M059J (cell line): ENCODE measurements at regions not wholly inside any gene's neighbourhood (a gene's known extent, or its start where the extent isn't known, plus 50 kb on each side); places are given as distances from the start of the nearest gene placed in this dataset.

ENCODE experiments used
- DNase-seq: peaks from one replicate; pipeline ENCODE4 v3.0.0-alpha.2; 2012; ENCODE audit warnings: low read depth

DNA sequence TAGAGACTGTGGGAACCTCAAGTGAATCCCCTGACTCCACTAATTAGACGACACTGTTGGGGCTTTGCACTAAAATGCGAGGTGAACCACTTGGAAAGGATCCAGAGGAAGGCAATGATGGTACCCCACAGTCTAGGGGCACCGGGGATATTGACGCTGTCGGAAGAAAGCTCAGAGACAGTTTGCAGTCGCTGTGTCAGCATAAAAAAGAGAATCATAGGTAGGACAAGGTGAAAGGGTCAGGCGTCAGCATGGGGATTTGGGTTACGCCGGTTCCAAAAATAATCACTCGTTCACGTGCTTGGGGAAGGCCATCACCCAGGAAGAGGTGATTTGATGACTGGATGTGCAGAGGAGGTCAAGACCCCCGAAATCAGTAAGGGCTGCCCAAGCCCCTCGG is 598.0 kb upstream of the NOX3 start:
- DNase-seq: no peak

DNA sequence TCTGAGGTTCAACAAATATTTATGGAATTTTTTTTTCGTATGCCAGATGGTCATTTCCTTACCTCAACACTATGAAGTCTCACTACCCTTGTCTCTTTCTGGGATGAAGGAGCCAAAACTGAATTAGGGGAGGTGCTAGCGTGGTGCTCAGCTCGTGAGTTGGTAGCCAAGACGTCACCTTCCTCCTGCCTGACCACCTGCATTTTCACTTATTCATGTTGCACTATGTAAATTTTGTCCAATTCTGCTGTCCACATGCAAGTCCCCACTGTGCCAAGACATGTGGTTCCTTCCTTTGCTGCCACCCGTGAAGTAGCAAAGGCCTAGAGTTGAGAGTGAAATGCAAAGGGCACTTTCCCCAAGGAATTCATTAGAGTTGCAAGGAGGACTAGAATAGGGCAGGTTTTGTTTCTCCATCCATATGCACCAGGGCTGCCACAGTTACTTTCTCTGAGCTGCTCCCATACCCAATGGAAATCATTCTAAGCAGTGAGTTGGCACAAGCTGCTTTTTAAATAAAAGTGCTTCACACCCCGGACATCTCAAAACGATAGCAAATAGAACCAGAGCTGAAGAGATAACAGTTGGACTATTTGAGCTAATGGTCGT is 591.3 kb upstream of the NOX3 start:
- DNase-seq: peak; percentile 7

DNA sequence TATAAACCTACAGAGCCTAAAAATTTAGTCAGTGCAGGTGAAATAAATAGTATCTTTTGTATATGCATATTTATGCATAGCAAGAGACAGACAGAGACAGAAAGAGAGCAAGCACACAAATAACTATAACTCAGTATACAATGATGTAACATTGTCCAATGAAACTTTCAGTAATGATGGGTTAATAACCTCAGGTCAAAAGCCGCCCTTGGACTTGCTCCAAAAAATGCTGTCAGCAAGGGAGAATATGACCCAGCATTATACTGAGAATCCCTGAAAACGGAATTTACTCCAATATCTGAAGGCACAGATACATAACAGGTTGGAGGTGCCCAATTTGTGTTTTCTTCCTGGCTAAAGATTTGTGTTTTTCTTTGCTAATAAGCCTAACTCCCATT is 590.6 kb upstream of the NOX3 start:
- DNase-seq: no peak

DNA sequence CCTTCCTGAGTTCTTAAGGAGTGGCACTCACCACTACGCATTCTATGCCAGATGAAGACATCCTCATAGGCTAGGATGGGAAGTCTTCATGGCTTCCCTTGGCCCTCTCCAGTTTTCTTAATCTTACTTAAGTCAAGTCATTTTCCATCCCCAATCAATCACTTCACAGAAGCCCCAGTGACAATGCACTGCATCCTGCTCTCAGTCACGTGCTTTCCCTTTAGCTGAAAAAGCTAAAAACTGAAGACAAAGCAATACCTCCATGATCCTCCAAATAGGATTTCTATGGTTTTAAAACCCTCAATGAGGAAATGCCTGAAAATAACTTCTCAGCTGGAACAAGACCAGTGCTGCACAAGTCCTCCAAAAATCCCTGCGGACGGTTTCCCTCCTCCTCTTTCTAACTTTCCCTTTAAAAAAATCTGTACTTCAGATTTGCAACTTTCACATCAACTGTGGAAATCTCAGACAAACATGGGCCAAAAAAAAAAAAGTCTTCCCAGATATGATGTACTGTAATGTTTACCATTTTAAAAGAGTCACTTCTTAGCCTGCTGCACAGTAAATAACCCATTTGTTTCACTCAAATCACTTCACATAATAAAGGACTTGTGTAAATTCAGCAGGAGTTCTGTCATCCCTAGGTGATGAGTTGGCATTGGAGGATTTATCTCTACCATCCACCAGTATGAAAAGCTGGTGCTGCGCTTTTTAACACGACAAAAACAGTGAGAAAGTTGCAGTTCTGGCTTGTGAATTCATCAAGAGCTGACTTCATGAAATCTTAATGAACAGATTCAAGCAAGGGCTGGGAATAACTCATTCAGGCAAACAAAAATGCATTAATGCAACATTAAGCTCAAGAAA is 590.0 kb upstream of the NOX3 start:
- DNase-seq: no peak

DNA sequence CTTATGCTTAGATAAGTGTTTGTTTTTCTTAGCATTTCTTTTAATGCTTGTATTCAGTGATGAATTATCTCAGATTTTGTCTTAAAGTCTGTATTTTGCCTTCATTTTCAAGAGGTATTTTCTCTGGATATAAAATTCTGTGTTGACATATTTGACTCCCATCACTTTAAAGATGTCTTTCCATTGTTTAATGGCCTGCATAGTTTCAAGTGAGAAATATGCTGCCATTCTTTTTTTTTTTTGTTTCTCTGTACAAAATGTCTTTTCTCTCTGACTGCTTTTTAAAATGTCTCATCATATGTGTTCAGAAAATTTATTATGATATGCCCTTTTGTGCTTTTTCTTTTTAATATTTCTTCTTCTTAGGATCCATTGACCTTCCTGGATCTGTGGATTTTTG is 578.0 kb upstream of the NOX3 start:
- no peak for DNase-seq

DNA sequence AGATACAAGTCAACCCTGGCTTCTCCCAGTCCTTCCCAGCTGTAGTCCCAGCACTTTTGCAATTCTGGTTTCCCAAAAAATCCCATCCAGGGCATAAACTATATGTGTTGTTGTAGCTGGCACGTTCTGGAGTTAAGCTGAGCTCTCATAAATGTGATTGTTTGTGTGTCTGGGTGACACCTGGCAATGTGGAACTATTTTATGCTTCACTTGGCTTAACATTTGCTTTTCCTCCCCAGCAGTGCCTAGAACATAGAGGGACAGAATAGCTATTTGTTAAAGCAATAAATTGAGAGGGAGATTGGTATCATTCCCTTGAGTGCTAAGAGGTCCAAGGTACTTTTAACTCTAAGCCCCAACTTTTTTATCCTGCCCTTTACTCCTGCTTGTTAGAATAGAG is 575.9 kb upstream of the NOX3 start:
- no peak for DNase-seq

DNA sequence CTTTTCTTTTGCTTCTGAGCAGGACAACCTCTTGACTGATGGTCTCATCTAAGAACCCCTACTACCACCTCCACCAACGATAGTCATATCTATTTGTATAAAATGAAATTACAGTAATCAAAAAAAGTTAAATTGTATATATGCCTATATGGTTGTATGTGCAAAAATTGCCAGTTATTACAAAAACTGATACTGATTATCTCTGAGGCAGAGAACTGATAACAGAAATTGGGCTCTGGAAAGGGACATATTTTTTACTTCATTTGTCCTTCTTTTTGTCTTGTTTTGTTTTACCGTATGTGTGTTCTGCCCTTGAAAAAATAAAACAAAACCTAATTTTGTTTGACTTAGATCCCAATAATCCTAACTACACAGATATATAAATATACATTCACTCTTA is 574.4 kb upstream of the NOX3 start:
- DNase-seq: no peak

DNA sequence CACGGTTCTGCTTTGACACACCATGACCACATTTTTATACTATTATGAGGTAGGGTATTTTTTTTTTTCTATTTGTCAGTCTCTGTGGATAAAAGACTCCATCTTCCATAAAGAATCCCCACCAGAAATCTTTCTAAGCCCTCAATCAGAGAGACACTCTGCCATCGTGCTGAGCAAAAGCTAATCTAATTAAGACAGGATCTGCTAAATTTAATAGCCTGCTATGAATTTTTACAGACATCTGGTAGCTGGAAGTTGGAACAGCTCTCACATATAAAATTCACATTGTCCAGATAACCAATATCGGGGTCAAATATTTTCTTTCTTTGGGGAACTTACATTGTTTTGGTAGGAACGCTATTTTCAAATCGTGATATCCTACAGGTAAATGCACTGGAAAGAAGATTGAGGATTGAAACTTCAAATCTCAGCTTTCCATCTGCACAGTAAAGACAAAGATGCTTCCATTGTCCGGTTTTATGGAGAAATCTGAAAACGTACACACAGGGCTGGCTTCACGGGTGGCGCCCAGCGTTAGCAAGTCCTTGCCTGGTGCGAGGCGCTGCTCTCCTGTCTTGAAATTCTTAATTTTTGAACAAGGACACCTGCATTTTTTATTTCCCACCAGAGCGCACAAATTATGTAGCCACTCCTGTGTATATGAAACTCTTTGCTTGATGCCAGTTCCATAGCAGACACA is 573.8 kb upstream of the NOX3 start:
- DNase-seq: no peak

DNA sequence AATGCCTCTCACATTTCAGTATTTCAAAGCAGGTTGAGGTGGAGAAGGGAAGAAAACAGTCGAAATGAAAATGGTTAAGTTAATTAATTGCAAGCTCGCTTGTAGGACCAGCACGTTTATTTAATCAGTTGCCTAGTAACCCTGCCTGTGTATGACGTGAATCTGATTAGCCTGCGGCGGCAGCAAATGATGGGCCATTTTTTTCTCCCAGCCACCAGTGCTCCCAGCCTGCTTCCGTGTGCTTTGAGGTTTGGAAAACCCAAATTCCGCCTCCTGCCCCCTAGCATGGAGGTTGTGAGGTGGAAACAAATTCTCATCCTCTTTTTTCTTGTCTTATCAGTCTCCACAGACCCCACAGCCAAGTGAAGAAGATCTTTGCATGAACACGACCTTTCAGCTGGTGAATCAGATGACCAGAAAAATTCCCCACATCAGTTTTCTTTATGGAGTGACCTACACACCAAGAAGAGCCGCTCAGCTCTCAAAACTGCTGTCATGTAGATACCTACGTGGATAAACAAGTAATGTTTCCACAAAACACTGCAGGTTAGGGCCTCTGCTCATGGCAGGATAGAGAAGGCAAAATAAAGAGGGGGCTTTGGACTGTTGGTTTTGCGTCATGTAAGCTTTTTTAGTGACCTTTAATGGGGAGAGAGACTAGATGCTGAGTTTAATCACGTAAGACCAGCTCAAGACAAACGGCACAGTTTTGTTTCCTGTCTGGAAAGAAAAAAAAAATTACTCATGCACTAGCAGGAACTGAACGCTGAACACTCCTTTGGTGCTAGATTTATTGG is 572.9 kb upstream of the NOX3 start:
- peak; percentile 89 for DNase-seq

DNA sequence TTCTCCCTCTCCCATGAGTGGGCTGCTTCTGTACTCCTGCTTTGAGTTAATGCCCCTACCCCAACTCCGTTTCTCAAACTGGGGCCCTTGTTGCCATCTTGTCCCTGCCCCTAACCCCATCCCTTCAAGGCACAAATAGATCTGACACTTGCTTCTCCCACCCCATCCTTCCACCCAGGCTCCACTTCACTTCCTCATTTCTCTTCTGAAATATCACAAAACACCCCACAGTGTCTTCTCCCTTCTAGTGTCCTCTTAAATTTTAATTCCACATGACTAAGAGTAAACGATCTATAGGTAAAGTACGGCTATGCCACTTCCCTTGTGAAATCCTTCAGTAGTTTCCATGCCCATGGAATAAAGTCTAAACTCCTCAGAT is 571.6 kb upstream of the NOX3 start:
- no peak for DNase-seq

DNA sequence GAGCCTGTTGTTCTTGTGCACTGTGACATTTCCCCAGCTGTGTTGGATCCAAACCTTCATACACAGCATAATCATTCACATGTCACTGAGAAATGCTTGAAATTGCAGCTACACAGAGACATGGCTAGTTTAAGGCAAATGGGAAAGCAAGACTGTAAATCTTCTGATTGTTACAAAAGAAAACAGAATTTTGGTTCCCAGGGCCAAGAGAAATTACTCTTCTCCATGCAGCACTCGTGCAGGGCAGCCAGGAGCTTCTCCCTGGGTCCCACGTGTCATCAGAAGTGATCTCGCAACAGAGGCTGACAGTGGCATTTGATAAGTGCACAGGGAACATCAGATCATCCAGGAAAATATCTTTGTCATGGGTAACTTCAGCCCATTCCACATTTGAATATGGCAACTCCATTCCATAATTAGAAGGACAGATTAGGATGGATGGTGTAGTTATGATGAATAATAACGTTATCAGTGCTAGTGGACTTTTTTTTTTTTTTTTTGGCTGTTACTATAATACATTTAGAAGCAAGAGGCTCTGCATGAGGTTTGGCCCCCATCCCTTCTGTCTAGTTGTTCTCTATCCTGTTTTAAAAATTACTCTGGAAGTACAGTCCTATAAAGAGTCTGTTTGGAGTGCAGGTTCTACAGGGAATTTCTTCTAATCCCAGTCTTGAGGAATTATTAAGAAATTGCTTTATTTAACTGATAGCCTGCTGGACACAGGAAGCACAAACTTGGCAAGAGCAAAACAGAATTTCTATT is 571.0 kb upstream of the NOX3 start:
- no peak for DNase-seq

DNA sequence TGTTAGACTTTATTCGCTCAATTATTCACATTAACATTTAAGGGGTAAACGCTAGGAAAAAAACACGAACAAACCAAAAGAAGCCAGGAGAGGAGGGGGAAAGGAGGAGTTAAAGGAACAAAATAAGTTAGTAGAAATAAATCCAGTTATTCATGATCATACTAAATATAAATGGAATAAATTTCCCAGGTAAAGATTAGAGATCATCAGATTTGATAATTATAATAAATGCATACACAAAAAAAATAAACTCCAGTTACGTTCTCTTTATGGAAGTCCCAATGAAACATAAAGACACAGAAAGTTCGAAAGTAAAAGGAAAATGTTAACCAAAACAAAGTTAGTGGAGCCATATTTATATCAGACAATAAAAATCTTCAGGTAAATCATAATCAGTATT is 568.7 kb upstream of the NOX3 start:
- DNase-seq: no peak

DNA sequence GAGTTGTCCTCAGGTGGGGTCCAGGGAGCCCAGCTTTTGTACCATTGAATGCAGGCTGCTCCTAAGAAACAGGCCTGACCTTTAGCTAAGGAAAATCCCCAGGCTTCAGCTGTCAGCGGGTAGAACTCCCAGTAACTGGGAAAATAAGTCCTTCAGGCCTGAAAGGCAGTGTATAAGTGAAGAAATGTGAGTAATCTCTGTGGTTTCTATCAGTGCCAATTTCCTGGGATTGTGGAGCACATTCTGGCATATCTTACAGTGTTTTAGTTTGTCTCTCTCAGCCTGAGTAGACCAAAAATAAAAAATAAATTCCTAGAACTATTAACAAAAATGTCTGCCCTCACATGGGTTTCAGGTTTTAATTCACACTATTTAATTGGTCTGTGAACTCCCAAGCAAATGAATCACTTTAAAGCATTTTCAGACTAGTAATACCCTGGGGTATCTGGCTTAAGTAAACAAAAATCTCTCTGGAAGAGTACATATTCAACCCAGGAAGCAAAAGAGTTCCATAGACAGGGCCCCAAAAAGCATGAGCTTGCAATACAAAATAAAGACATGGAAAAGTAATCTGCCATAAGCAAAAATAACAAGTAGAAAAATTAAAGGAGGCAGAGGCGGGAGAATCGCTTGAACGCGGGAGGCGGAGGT is 566.2 kb upstream of the NOX3 start:
- DNase-seq: peak; percentile 90

DNA sequence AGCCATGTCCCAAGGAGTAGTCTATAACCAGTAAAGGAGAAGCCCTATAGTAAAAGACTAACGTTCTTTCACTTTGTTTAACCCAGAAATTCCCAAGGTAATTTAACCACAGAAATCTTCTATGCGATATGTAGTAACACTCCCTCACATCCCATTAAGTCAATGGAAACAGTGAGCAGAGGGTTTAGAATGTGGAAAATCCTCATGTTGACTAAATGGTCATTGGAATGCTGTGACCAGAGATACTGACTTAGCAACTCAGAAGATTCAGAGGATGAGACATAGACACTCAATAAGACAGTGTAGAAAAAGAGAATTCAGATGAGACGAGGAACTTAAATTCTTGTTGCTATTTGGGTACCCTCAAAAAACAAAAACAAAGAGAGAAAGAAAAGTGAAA is 562.2 kb upstream of the NOX3 start:
- peak; percentile 69 for DNase-seq

DNA sequence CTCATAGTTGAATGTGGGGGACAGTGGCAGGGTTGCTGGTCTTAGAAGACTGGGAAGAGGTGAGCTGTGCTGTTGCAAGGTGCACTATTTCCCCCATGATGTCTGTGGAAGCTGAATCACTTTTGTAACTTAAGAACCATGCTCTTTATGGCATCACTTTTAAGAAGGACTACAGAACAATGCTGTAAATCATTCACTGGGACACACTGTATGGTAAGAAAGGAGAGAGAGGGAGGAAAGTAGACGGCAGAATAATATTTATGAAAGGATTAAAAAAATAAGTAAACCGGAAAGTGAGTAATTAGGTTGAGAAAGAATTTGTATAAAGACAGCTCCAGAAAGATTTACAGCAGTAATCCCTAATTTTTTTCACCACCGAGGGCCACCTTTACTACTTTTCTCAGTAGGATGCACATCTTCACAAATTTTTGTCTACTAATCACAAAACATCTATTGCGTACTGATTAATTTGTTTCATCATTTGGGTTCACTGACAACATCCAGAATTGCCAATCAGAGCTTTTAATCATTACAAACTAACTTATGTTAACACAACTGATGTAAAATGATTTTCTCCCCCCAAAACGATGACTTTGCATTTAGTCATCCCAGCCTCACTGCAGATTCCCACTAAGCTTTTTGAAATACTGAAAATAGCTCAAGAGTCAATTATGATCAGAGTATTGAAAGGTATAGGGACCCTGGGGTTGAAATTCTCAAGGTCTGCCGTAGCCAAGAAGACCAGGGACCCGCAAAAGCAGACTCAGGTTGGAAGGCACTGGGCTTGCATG is 560.7 kb upstream of the NOX3 start:
- peak; percentile 68 for DNase-seq

DNA sequence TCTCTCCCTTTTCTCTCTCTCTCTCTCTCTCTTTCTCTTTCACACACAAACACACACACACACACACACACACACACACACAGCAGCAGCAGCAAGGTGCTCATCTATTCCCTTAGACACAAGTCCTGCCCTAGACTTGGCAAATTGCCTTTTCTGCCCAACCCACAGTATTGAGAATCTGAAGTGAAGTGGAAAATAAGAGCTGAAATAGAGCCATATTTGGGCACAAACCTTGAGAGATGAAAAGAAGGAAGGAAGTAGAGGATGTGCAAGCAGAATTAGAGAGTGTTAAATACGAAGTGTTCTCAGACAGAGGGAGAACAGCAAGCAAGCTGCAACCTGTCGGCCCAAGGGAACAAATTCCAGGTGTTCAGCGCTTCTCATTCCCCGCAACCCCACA is 557.5 kb upstream of the NOX3 start:
- DNase-seq: peak; percentile 76

DNA sequence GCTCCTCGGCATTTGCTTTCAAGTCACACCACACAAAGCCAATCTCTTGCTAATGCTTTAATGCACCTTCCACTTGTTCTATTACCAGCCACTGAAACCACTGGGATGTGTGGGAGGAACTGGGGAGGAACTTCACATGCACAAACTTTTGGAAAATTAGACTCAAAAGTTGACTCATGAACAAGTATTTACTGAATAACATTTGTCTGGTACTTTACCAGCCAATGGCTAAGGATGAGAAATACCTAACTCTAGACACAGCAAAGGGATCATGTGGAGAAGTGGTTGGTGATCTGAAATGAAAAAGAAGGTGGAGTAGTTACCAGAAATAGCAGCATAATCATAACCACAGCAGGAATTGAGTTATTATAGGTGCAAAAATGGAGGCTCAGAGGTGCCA is 554.0 kb upstream of the NOX3 start:
- peak; percentile 51 for DNase-seq

DNA sequence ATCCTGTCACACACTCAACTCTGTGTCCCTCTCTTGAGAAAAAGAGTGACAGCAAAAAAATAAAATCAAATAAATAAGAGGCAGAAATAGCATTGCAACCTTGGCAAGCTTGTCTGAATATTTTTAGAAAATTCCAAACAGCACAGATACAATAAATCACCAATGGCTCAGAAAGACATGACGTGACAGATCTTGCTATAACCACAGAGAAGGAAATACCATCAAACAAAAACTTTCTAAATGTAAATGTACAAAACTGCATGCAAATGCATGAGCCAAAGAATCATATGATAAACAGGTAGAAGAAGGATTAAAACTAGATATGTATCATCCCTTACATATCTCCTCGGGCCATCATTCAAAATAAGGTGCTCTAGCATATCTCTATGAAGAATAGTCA is 549.2 kb upstream of the NOX3 start:
- DNase-seq: no peak

DNA sequence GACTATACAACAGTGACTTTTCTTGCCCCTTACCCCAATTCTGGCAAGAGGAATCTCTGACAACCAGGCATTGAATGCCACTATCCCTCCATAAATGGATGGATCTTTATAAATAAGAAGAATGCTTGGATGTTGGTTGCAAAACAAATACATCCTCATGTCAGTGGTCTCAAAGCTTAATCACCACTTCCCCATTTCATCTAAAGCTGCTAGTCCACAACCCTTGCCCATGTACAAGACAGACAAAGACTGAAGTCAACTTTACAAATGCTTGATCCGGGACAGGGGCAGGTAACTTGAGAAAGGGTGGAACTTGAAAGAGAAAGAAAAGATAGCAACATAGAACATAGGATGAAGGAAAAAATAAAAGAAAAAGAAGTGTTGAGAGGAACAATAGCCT is 540.5 kb upstream of the NOX3 start:
- DNase-seq: no peak

DNA sequence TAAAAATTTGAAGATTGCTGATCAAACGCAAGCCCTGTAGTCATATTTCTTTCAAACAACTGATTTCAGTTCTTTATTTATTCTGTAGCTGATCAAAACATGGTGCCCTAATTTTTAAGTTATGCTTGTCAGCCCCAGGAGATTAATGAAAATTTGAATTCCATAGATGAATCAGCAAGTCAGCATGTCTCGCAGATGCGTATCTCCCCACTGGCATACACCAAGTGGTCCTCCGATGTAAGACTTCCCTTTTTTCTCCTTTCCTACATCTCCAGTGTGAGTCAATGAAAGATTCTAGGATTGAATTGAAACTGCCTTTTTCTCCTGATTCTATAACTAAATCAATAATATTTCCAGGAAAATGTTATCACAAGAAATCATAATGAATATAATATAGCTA is 539.6 kb upstream of the NOX3 start:
- no peak for DNase-seq
